Cardiac fibroblast (primary cell): ENCODE measurements at regions not wholly inside any gene's neighbourhood (a gene's known extent, or its start where the extent isn't known, plus 50 kb on each side); places are given as distances from the start of the nearest gene placed in this dataset.
A peak's percentile ranks its signal among the peaks of the same experiment; 100 is the strongest.

Experiments used
- DNase-seq, 2 donors: peaks; one replicate each; pipeline versions ENCODE4 v3.0.0 to v3.0.0-alpha.2; 2010; ENCODE audit warnings: low read depth in 2 of 2
- H3K4me3 ChIP-seq, 2 donors: replicated peaks in 1 of 2; 1 replicate in 1 of 2; 2 replicates in 1 of 2; pipeline ENCODE4 v1.5.1; 2011; ENCODE audit warnings: low read depth in 2 of 2, low read length in 2 of 2, mild to moderate bottlenecking in 2 of 2, moderate library complexity in 1 of 2
- TF ChIP-seq, protein P1 (sequence below): IDR thresholded peaks from one replicate; pipeline ENCODE4 v1.5.1; 2011; ENCODE audit warnings: low read depth, mild to moderate bottlenecking, low read length, inconsistent platforms

DNA sequence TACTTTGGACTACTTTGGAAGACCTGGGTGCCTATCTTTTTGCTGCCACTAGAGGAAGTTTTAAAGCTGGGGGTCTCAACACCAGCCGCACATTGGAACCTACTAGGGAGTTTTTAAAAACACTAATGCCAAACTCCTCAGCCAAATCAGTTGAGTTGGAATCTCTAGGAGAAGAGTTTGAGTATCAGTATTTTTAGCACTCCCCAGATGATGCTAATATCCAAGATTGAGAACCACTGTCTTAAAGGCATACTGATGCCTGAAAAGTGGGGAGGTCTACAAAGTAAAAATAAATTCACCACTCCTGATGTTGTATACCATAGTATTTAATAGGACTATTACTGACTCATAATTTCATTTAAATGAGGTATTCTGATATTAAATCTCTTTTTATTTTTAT lies 62.9 kb upstream of the COL21A1 start:
- DNase-seq = no peak
- no peak overlapping the region for H3K4me3 ChIP-seq
- TF ChIP-seq, protein P1, sequence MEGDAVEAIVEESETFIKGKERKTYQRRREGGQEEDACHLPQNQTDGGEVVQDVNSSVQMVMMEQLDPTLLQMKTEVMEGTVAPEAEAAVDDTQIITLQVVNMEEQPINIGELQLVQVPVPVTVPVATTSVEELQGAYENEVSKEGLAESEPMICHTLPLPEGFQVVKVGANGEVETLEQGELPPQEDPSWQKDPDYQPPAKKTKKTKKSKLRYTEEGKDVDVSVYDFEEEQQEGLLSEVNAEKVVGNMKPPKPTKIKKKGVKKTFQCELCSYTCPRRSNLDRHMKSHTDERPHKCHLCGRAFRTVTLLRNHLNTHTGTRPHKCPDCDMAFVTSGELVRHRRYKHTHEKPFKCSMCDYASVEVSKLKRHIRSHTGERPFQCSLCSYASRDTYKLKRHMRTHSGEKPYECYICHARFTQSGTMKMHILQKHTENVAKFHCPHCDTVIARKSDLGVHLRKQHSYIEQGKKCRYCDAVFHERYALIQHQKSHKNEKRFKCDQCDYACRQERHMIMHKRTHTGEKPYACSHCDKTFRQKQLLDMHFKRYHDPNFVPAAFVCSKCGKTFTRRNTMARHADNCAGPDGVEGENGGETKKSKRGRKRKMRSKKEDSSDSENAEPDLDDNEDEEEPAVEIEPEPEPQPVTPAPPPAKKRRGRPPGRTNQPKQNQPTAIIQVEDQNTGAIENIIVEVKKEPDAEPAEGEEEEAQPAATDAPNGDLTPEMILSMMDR = no peak

DNA sequence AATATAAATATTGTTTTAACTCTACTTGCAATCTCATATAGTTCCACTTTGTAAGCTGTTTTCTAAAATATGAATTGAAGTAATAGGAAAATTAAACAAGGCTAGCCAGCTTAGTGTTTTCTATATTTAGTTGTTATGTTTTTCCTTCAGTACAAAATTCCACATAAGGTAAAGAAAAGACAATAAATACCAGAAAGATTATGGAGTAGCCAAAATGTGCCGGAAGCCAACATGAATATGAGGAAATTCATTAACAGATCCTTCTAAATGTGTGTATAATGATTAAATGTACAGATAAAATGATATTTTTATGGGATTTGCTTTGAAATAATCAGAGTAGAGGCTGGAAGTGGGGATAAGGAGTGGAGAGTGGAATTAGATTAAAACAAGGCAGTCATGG lies 52.5 kb upstream of the COL21A1 start:
- DNase-seq = no peak
- TF ChIP-seq, protein P1 = no peak
- H3K4me3 ChIP-seq = no peak overlapping the region

DNA sequence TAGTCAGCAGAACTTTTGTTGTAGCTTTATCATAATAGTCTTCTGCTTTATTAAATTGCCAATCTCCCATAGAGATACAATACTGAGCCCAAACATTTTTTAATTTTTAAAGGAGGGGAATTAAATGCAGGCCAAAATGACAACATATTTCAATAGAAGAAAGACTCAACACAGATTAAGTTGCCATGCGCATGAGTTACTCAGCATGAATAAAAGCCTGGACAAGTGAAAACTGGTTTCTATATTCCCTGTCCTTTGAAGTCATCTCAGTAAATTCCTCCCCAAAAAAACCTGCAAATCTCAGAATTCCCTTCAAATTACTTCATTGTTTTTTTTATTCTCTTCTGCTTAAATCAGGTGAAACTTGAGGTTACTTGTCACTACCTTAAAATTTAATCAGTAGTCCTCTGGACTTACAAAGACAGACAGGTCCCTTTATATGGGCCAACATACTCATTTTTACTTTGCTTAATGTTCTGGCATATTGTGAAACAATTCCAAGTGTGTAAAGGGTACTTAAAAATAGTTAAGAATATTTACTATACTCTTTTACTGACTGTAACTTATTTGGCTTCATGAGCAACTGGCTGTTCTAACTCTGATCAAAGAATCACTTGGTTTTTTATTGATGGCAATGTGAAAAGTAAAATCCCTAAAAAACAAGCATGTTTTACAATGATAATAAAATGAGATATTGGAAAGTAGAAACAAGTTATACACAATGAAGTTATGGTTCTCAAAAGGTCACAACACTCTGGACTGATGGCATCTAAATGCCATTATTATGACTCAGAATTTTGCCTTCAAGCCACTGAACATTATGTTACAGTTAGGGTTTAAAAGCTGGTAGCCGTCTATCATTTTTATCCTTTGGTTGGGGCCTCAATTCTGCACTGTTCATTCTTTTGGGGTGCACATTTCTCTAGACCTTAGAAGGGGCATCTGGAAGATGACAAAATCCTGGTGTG lies 49.9 kb upstream of the COL21A1 start:
- peak; percentile 15 to 37 for DNase-seq
- TF ChIP-seq, protein P1 = no peak
- H3K4me3 ChIP-seq = no peak overlapping the region
